H1 (cell line): ENCODE measurements at regions not wholly inside any gene's neighbourhood (a gene's known extent, or its start where the extent isn't known, plus 50 kb on each side); places are given as distances from the start of the nearest gene placed in this dataset.

Source experiments
- BACH1 ChIP-seq: IDR thresholded peaks from 2 replicates; pipeline ENCODE4 v1.6.1; 2012; ENCODE audit warnings: low read length, improper control_type of control experiment
- BRCA1 ChIP-seq: IDR thresholded peaks from 2 replicates; pipeline ENCODE4 v1.6.1; 2012; ENCODE audit warnings: low read depth, low read length, improper control_type of control experiment
- CTBP2 ChIP-seq: IDR thresholded peaks from 2 replicates; pipeline ENCODE4 v1.7.0; 2011; ENCODE audit warnings: borderline replicate concordance, mild to moderate bottlenecking, moderate library complexity, mixed read lengths, low read length; ENCODE audit not compliant: insufficient read depth, insufficient read length
- EZH2 ChIP-seq: fragments of 200-600 bp; sonication (generic); IDR thresholded peaks from 2 replicates; pipeline ENCODE4 v1.7.1; 2012; ENCODE audit warnings: low read depth, mild to moderate bottlenecking, moderate library complexity, low read length, inconsistent platforms; ENCODE audit not compliant: severe bottlenecking
- HDAC6 ChIP-seq: IDR thresholded peaks from one replicate; pipeline ENCODE4 v1.7.1; 2012; ENCODE audit warnings: low read depth, mild to moderate bottlenecking, inconsistent platforms, low read length, moderate library complexity
- POLR2A ChIP-seq, 2 experiments: IDR thresholded peaks; 1 replicate in 1 of 2; 2 replicates in 1 of 2; pipeline ENCODE4 v1.6.1; 2011; ENCODE audit warnings: low read depth in 2 of 2, low read length in 2 of 2, mild to moderate bottlenecking in 2 of 2; ENCODE audit errors: control extremely low read depth in 1 of 2

DNA sequence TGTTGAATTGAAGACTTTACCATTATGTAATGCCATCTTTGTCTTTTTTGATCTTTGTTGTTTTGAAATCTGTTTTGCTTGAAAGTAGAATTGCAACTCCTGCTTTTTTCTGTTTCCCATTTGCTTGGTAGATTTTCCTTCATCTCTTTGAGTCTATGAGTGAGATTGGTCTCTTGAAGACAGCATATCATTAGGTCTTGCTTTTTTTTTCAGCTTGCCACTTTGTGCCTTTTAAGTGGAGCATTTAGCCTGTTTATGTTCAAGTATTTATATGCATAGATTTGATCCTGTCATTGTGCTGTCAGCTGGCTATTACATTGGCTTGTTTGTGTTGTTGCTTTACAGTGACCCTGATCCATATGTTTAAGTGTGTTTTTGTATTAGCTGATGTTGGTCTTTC lies 131.8 kb downstream of the ZIC1 start (continued):
- TF ChIP-seq CTBP2: no peak
- TF ChIP-seq POLR2A (IDR thresholded peaks at IDR 0.05; ENCODE audit: control extremely low read depth in 1 of 2, low read depth in 2 of 2, low read length in 2 of 2): no peak
- TF ChIP-seq BRCA1: no peak
- no peak for TF ChIP-seq BACH1
- no peak for TF ChIP-seq EZH2
- TF ChIP-seq HDAC6: no peak
- TF ChIP-seq, all 59 proteins: peak for 0
